ENCODE measurements at regions not wholly inside any gene's neighbourhood (a gene's known extent, or its start where the extent isn't known, plus 50 kb on each side); places are given as distances from the start of the nearest gene placed in this dataset.

DNA sequence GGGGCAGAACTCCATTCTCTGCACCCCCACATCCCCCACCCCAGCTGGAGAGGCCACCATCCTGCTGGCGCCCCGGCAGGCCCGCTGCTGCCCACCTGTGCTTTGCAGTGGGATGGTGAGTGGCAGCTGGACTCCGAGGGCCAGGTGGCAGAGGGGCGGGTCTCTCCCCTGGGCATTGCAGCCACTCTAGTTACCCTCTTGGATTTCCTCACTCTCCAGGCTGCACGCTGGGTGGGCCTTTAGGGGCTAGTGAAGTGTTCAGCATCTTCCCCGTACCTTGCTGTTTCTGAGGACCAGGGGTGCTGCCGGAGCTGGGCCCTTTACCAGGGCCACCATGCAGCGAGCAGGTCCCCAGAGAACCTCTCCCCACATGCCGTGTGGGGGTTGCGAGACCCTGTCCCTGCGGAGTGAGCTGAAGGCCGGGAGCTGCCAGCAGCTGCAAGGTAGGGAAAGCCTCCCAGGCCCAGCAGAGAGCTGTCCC lies 88.4 kb upstream of the SH3PXD2B start:
- 95 to 98% methylated on average over 8 to 13 of the region's 13 CpGs for WGBS, 2 donors
- peaks cover 0 to 7% (median 3%) of the 10 kb centered on the region in 4 donors for H3K4me1 ChIP-seq
- no peaks in the 10 kb centered on the region for H3K9me3 ChIP-seq
- TF ChIP-seq, protein P1, sequence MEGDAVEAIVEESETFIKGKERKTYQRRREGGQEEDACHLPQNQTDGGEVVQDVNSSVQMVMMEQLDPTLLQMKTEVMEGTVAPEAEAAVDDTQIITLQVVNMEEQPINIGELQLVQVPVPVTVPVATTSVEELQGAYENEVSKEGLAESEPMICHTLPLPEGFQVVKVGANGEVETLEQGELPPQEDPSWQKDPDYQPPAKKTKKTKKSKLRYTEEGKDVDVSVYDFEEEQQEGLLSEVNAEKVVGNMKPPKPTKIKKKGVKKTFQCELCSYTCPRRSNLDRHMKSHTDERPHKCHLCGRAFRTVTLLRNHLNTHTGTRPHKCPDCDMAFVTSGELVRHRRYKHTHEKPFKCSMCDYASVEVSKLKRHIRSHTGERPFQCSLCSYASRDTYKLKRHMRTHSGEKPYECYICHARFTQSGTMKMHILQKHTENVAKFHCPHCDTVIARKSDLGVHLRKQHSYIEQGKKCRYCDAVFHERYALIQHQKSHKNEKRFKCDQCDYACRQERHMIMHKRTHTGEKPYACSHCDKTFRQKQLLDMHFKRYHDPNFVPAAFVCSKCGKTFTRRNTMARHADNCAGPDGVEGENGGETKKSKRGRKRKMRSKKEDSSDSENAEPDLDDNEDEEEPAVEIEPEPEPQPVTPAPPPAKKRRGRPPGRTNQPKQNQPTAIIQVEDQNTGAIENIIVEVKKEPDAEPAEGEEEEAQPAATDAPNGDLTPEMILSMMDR (IDR thresholded peaks at IDR 0.05), result no peak
- TF ChIP-seq POLR2AphosphoS5 (IDR thresholded peaks at IDR 0.05), result no peak
- TF ChIP-seq EP300 (IDR thresholded peaks at IDR 0.05), result no peak
- no peak for TF ChIP-seq POLR2A (IDR thresholded peaks at IDR 0.05)
- no peaks in the 10 kb centered on the region for H3K27me3 ChIP-seq
- no peaks in the 10 kb centered on the region for H3K36me3 ChIP-seq
- H3K4me3 ChIP-seq, result no peak overlapping the region
- no peak overlapping the region for H3K27ac ChIP-seq
- ATAC-seq (ENCODE audit: low FRiP score in 2 of 2) (no peak), DNase-seq (peak; percentile 10 to 69)

DNA sequence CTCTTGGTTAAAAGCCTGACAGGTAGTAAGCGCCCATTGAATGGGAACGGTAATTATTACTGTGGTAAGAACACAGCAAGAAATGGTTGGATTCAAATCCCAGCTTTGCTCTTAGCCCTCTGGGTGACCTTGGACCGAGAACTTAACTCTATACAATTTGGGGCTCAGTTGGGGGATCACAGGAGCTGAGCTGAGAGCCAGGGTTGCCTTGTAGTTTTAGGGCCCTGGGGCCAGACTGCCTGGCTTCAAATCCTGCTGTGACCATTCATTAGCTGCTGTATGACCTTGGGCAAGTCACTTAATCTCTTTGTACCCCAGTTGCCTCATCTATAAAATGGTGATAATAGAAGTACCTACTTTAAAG lies 87.4 kb upstream of the SH3PXD2B start:
- DNase-seq (no peak), ATAC-seq (ENCODE audit: low FRiP score in 2 of 2) (no peak)
- TF ChIP-seq POLR2AphosphoS5 (IDR thresholded peaks at IDR 0.05) (no peak), EP300 (IDR thresholded peaks at IDR 0.05) (no peak), POLR2A (IDR thresholded peaks at IDR 0.05) (no peak)
- TF ChIP-seq, protein P1 (IDR thresholded peaks at IDR 0.05), result no peak
- no peaks in the 10 kb centered on the region for H3K27me3 ChIP-seq
- no peaks in the 10 kb centered on the region for H3K9me3 ChIP-seq
- H3K4me3 ChIP-seq, result no peak overlapping the region
- no peak overlapping the region for H3K27ac ChIP-seq
- 85 to 94% methylated on average over 3 of the region's 3 CpGs for WGBS, 2 donors
- H3K4me1 ChIP-seq, result peaks cover 0 to 7% (median 3%) of the 10 kb centered on the region in 4 donors
- no peaks in the 10 kb centered on the region for H3K36me3 ChIP-seq

DNA sequence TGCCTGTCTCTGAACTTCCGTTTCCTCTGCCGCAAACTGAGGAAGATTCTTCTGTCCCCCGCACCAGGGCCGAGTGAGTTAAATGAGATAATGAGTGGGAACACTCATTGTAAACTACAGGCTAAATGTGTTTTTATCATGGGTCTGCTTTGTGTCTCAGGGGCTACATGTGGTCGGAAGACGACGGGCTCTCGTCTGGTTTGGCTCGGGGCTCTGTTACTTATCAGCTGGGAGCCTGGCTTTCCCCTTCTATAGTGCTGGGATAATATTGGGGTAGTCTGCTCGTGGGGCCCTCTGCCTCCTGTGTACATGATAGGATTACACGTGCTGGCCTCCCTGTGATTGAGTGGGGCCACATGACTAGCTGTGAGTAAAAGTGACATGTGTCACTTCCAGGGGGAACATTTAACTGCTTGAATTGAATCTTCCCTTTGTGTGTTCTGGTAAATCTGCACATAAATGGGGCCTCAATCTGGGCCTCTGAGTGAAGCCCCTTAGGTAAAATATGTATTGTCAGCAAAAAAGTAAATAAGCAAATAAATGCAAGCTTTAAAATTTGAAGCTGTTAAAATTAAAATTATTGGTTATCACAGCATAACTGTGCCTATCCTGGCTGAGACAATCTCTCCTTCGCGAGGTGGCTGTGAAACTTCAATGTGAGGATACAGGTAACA lies 86.9 kb upstream of the SH3PXD2B start:
- DNase-seq (peak in 1 of 2 donors; percentile 19), ATAC-seq (ENCODE audit: low FRiP score in 2 of 2) (no peak)
- Histone ChIP-seq H3K27me3 (no peaks in the 10 kb centered on the region), H3K36me3 (no peaks in the 10 kb centered on the region), H3K4me1 (peaks cover 0 to 7% (median 3%) of the 10 kb centered on the region in 4 donors), H3K9me3 (no peaks in the 10 kb centered on the region), H3K27ac (peak overlapping the region in 2 of 4 donors; percentile 42 to 46), H3K4me3 (no peak overlapping the region)
- WGBS, 2 donors, result 63 to 74% methylated on average over 9 to 13 of the region's 13 CpGs
- TF ChIP-seq POLR2A (IDR thresholded peaks at IDR 0.05) (no peak), EP300 (IDR thresholded peaks at IDR 0.05) (no peak), POLR2AphosphoS5 (IDR thresholded peaks at IDR 0.05) (no peak)
- TF ChIP-seq, protein P1 (IDR thresholded peaks at IDR 0.05), result no peak

DNA sequence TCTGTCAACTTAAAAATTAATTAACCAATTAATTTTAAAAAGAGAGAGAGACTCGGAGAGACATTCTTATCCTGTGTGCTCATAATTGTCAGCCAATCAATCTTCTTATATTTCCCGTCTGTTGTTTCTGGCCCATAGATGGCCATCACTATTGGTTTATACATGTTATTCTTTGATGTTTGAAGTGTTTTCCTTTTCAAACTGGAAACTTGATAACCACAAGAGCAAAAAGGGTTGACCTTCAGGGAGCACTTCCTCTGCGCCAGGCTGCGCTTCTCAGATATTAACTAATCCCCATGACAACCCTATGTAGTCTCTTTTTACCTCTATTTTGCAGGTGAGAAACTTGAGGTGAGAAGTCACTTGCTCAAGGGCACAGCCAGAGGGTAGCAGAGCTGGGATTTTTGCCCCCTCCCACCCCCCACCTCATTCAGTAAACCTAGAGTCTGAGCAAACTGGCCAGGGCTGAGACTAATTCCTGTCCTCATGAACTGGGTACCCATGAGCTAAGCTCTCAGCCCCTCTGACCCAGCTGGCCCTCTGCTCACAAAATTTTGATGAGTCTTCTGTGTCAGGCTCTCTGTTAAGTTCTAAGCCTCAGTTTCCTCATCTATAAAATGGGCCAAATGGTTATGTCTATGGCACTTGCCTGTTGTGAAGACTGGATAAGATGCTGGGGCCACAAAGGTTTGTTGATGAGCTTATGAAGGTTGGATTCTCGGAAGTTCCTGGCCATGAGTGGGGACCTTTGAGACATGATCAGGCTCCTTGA lies 86.0 kb upstream of the SH3PXD2B start:
- DNase-seq (peak in 1 of 2 donors; percentile 11), ATAC-seq (ENCODE audit: low FRiP score in 2 of 2) (no peak)
- no peaks in the 10 kb centered on the region for H3K9me3 ChIP-seq
- no peaks in the 10 kb centered on the region for H3K27me3 ChIP-seq
- H3K27ac ChIP-seq, result peak overlapping the region in 1 of 4 donors; percentile 42
- H3K4me3 ChIP-seq, result no peak overlapping the region
- no peaks in the 10 kb centered on the region for H3K36me3 ChIP-seq
- no peak for TF ChIP-seq POLR2AphosphoS5 (IDR thresholded peaks at IDR 0.05)
- no peak for TF ChIP-seq EP300 (IDR thresholded peaks at IDR 0.05)
- TF ChIP-seq POLR2A (IDR thresholded peaks at IDR 0.05), result no peak
- TF ChIP-seq, protein P1 (IDR thresholded peaks at IDR 0.05), result no peak
- 61 to 69% methylated on average over 5 of the region's 5 CpGs for WGBS, 2 donors
- H3K4me1 ChIP-seq, result peaks cover 0 to 7% (median 3%) of the 10 kb centered on the region in 4 donors
